ENCODE measurements at regions not wholly inside any gene's neighbourhood (a gene's known extent, or its start where the extent isn't known, plus 50 kb on each side); places are given as distances from the start of the nearest gene placed in this dataset.

DNA sequence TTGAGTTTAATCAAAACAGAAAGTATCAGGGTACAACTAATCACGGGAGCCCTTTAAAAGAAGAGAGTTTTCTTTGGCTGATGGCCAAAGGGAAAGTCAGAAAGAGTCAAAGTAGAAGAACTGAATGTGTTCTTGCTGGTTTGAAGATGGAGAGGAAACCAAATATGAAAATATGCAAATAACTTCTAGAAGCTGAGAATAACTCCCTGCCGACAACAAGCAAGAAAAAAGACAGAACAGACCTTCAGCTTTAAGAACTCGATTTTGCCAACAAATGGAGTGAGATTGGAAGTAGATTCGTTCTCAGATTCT is 903.8 kb downstream of the STIM2 start:
- no peak overlapping the region for H3K27ac ChIP-seq (ENCODE audit: low read depth, low read length)
- H3K9me2 ChIP-seq (replicated peaks; ENCODE audit: control insufficient read depth, low read length): no peaks in the 10 kb centered on the region
- TF ChIP-seq CTCF (IDR thresholded peaks at IDR 0.05; ENCODE audit: low read depth, low read length, poor library complexity, severe bottlenecking): no peak
- TF ChIP-seq EZH2phosphoT487 (IDR thresholded peaks at IDR 0.05; ENCODE audit: borderline replicate concordance, low read length): no peak
- no peaks in the 10 kb centered on the region for H4K20me1 ChIP-seq (ENCODE audit: control insufficient read depth, insufficient read depth, low read depth, low read length)
- H3K27me3 ChIP-seq (ENCODE audit: control insufficient read depth, low read length): no peaks in the 10 kb centered on the region
- no peak overlapping the region for H3K4me2 ChIP-seq (ENCODE audit: low read length)
- no peaks in the 10 kb centered on the region for H3K36me3 ChIP-seq (ENCODE audit: control insufficient read depth, low read length)
- H3K79me2 ChIP-seq (ENCODE audit: control insufficient read depth, low read length): no peaks in the 10 kb centered on the region
- H3K9me3 ChIP-seq (ENCODE audit: control insufficient read depth, insufficient read depth, low read length): no peaks in the 10 kb centered on the region
- H3K4me3 ChIP-seq (ENCODE audit: low read length): no peak overlapping the region
- H3K4me1 ChIP-seq (ENCODE audit: control insufficient read depth, low read length): no peaks in the 10 kb centered on the region
- no peaks in the 10 kb centered on the region for H3F3A ChIP-seq (ENCODE audit: control insufficient read depth, insufficient read depth)

- TF ChIP-seq EZH2phosphoT487 (IDR thresholded peaks at IDR 0.05; ENCODE audit: borderline replicate concordance, low read length) (no peak), CTCF (IDR thresholded peaks at IDR 0.05; ENCODE audit: low read depth, low read length, poor library complexity, severe bottlenecking) (no peak)
- no peaks in the 10 kb centered on the region for H3K4me1 ChIP-seq (ENCODE audit: control insufficient read depth, low read length)
- H3F3A ChIP-seq (ENCODE audit: control insufficient read depth, insufficient read depth): no peaks in the 10 kb centered on the region
These were observed 910.3 kb downstream of the STIM2 start for GRCh38 chr4:27770895-27771294.

DNA sequence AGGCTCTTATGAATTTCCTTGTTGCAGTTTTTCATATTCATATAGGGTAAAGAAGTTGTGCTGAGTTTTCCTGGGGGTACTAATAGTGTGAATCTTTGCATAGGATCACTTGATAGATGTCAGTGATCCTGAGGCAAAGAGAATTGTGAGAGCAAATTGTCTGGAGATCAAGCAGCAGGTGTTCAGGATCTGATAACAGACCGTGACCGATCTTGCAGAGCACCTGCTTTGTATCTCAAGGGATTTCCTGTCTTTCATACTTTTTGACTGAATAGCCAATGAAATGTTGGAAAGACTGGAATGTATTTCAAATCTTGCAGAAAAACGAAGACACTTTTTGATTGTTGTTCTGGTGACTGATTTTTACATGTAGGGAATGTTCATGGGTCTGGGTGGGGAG is 914.5 kb downstream of the STIM2 start:
- Histone ChIP-seq H4K20me1 (ENCODE audit: control insufficient read depth, insufficient read depth, low read depth, low read length) (no peaks in the 10 kb centered on the region), H3K79me2 (ENCODE audit: control insufficient read depth, low read length) (no peaks in the 10 kb centered on the region), H3K27me3 (ENCODE audit: control insufficient read depth, low read length) (no peaks in the 10 kb centered on the region), H3K9me3 (ENCODE audit: control insufficient read depth, insufficient read depth, low read length) (no peaks in the 10 kb centered on the region), H3K4me3 (ENCODE audit: low read length) (no peak overlapping the region), H3K4me1 (ENCODE audit: control insufficient read depth, low read length) (no peaks in the 10 kb centered on the region), H3K4me2 (ENCODE audit: low read length) (no peak overlapping the region), H3F3A (ENCODE audit: control insufficient read depth, insufficient read depth) (no peaks in the 10 kb centered on the region), H3K27ac (ENCODE audit: low read depth, low read length) (no peak overlapping the region), H3K9me2 (replicated peaks; ENCODE audit: control insufficient read depth, low read length) (no peaks in the 10 kb centered on the region), H3K36me3 (ENCODE audit: control insufficient read depth, low read length) (no peaks in the 10 kb centered on the region)
- TF ChIP-seq CTCF (IDR thresholded peaks at IDR 0.05; ENCODE audit: low read depth, low read length, poor library complexity, severe bottlenecking): no peak
- TF ChIP-seq EZH2phosphoT487 (IDR thresholded peaks at IDR 0.05; ENCODE audit: borderline replicate concordance, low read length): no peak

More at GRCh38 chr4:27770895-27771294, 910.3 kb downstream of the STIM2 start:
- no peaks in the 10 kb centered on the region for H3K9me3 ChIP-seq (ENCODE audit: control insufficient read depth, insufficient read depth, low read length)
- H3K27ac ChIP-seq (ENCODE audit: low read depth, low read length): no peak overlapping the region
- H3K79me2 ChIP-seq (ENCODE audit: control insufficient read depth, low read length): no peaks in the 10 kb centered on the region
- no peaks in the 10 kb centered on the region for H3K36me3 ChIP-seq (ENCODE audit: control insufficient read depth, low read length)
- no peak overlapping the region for H3K4me2 ChIP-seq (ENCODE audit: low read length)
- H3K27me3 ChIP-seq (ENCODE audit: control insufficient read depth, low read length): no peaks in the 10 kb centered on the region
- no peaks in the 10 kb centered on the region for H4K20me1 ChIP-seq (ENCODE audit: control insufficient read depth, insufficient read depth, low read depth, low read length)
- H3K9me2 ChIP-seq (replicated peaks; ENCODE audit: control insufficient read depth, low read length): no peaks in the 10 kb centered on the region
- H3K4me3 ChIP-seq (ENCODE audit: low read length): no peak overlapping the region

DNA sequence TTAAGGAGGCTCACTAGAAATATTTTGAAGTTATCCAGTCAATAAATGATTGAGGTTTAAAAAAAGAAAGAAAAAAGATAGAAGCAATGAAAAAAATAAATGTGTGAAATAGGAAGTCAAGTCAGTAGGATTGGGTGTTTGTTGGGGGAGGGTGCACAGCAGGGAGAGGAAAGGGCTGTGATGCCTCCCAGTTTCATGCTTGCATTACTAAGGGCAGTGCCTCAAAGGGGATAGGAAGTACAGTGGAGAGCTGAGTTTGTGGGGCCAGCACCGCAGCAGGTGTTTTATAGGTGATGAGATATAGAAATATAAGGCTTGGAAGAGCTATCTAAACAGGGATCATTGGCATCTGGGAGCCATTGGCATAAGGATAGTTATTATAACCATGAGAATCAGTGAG is 919.2 kb downstream of the STIM2 start:
- no peak overlapping the region for H3K27ac ChIP-seq (ENCODE audit: low read depth, low read length)
- H4K20me1 ChIP-seq (ENCODE audit: control insufficient read depth, insufficient read depth, low read depth, low read length): no peaks in the 10 kb centered on the region
- H3K9me2 ChIP-seq (replicated peaks; ENCODE audit: control insufficient read depth, low read length): no peaks in the 10 kb centered on the region
- TF ChIP-seq EZH2phosphoT487 (IDR thresholded peaks at IDR 0.05; ENCODE audit: borderline replicate concordance, low read length): no peak
- no peak for TF ChIP-seq CTCF (IDR thresholded peaks at IDR 0.05; ENCODE audit: low read depth, low read length, poor library complexity, severe bottlenecking)
- H3K4me2 ChIP-seq (ENCODE audit: low read length): no peak overlapping the region
- H3K9me3 ChIP-seq (ENCODE audit: control insufficient read depth, insufficient read depth, low read length): no peaks in the 10 kb centered on the region
- no peaks in the 10 kb centered on the region for H3K79me2 ChIP-seq (ENCODE audit: control insufficient read depth, low read length)
- no peaks in the 10 kb centered on the region for H3F3A ChIP-seq (ENCODE audit: control insufficient read depth, insufficient read depth)
- no peaks in the 10 kb centered on the region for H3K4me1 ChIP-seq (ENCODE audit: control insufficient read depth, low read length)
- H3K36me3 ChIP-seq (ENCODE audit: control insufficient read depth, low read length): no peaks in the 10 kb centered on the region
- no peak overlapping the region for H3K4me3 ChIP-seq (ENCODE audit: low read length)
- no peaks in the 10 kb centered on the region for H3K27me3 ChIP-seq (ENCODE audit: control insufficient read depth, low read length)

All from DOHH2 (cell line).